Activated CD4-positive, alpha-beta T cell treated with anti-CD3 and anti-CD28 coated beads, Interleukin-2, amount 10 ng/mL, durations not matched to agents 7 days and 5 days (primary cell): ENCODE measurements at regions not wholly inside any gene's neighbourhood (a gene's known extent, or its start where the extent isn't known, plus 50 kb on each side); places are given as distances from the start of the nearest gene placed in this dataset.

ENCODE experiments used
- CTCF ChIA-PET: fragments of 350-600 bp; sonication (Branson Sonifier 250); formaldehyde crosslinking; loops from one replicate; lab custom pipeline; 2021; ENCODE audit warnings: antibody characterized with exemption; lab: Charles Lee
- POLR2A ChIA-PET: fragments of 350-600 bp; sonication (Branson Sonifier 250); formaldehyde crosslinking; loops from one replicate; lab custom pipeline; 2021; ENCODE audit warnings: antibody characterized with exemption; lab: Charles Lee
- DNase-seq: peaks from one replicate; pipeline ENCODE4 v3.0.0-alpha.2; 2020
- H3K27ac Mint-ChIP-seq: one replicate; pipeline ENCODE4 v1.8.0; 2021; ENCODE audit warnings: mild to moderate bottlenecking, moderate library complexity, mixed read lengths
- H3K27me3 Mint-ChIP-seq: one replicate; pipeline ENCODE4 v1.8.0; 2021; ENCODE audit warnings: mixed read lengths
- H3K36me3 Mint-ChIP-seq: one replicate; pipeline ENCODE4 v1.8.0; 2021; ENCODE audit warnings: low read depth, mixed read lengths
- H3K4me1 Mint-ChIP-seq: one replicate; pipeline ENCODE4 v1.8.0; 2021; ENCODE audit warnings: mixed read lengths
- H3K4me3 Mint-ChIP-seq: one replicate; pipeline ENCODE4 v1.8.0; 2021; ENCODE audit warnings: mild to moderate bottlenecking, moderate library complexity, mixed read lengths
- H3K9me3 Mint-ChIP-seq: one replicate; pipeline ENCODE4 v1.8.0; 2021; ENCODE audit warnings: mixed read lengths

DNA sequence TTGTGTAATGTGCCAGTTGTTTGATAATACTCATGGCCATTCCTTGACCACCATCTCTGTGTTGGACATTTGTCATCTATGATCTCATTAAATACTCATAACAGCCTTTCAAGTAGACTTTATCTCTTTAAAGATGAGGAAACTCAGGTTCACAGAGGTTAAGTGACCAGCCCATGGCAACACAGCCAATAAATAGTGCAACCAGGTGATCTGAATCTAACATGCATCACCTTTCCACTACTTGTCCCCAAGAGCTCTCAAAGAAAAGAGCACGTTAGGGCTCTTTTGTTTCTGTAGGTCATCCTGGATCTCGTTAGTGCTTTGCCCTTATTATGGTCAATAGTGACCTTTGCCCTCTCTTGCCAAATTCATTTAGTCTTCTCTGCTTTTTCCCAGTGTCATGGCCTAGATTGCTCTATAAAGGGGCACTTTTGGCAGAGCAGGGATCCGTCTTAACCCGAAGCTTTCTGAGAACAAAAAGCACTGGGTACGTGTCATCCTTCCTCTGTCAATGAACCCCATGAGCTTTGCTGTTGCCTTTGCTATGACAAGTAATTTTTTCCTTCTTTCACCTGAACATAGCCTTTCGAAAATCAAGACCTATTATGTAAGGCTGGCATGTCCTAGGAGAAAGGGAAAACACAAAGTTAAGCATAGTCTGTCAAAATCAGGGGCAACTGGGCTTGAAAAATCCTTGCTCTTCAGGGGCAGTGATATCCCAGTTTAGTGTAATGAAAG, 88.0 kb upstream of the PLXNA2 start:
- Mint-ChIP-seq H3K4me1 (no peaks in the 10 kb centered on the region), H3K9me3 (no peaks in the 10 kb centered on the region), H3K36me3 (no peaks in the 10 kb centered on the region), H3K4me3 (no peak overlapping the region), H3K27ac (no peak overlapping the region), H3K27me3 (peaks cover 27% of the 10 kb centered on the region)
- DNase-seq: no peak
- POLR2A ChIA-PET: no interaction called here
- CTCF ChIA-PET: interaction anchor here (0.6 kb wide), 1 partner anchor 349 kb away, joined by 5 read pairs; no protein-coding TSS in a partner anchor

DNA sequence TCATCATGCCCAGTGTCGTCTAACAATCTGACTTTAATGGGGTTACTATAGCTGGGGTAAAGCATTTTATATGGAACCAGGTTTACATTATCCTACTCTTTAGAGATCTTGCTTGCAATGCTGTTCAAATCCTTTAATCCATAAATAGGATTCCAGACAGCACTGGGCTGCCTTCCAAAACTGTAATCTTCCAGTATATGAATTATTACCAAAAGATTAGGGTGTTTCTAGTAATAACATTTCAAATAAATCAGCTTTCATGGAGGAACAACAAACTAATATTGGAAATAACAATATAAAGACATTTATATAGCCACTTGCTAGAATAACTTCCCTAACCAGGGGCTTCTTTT, 88.6 kb upstream of the PLXNA2 start:
- no peak for DNase-seq
- ChIA-PET CTCF (interaction anchor here (0.6 kb wide), 1 partner anchor 348 kb away, joined by 5 read pairs; no protein-coding TSS in a partner anchor), POLR2A (no interaction called here)
- Mint-ChIP-seq H3K27me3 (peaks cover 27% of the 10 kb centered on the region), H3K27ac (no peak overlapping the region), H3K36me3 (no peaks in the 10 kb centered on the region), H3K4me3 (no peak overlapping the region), H3K9me3 (no peaks in the 10 kb centered on the region), H3K4me1 (no peaks in the 10 kb centered on the region)

DNA sequence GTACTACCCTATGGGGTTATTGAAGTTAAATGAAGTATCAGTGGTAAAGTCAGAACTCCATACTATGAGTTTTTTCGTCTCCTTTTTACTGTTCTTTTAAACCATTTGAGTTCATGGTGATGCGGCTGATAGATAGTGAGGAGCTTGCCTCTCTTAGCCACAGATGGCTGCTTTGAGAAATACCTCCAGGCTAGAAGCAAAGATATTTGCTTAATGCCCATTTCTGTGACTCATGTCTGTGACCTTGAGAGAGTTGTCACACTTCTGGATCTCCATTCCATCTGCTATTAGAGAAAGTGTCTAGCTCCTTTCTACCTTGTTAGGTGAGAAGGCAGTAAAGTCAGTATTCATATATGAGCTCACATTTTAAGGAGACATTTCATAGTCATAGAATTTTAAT, 89.5 kb upstream of the PLXNA2 start:
- Mint-ChIP-seq H3K4me1 (no peaks in the 10 kb centered on the region), H3K36me3 (no peaks in the 10 kb centered on the region), H3K27me3 (peaks cover 25% of the 10 kb centered on the region), H3K4me3 (no peak overlapping the region), H3K9me3 (no peaks in the 10 kb centered on the region), H3K27ac (no peak overlapping the region)
- DNase-seq: no peak
- CTCF ChIA-PET: no interaction called here
- POLR2A ChIA-PET: no interaction called here

DNA sequence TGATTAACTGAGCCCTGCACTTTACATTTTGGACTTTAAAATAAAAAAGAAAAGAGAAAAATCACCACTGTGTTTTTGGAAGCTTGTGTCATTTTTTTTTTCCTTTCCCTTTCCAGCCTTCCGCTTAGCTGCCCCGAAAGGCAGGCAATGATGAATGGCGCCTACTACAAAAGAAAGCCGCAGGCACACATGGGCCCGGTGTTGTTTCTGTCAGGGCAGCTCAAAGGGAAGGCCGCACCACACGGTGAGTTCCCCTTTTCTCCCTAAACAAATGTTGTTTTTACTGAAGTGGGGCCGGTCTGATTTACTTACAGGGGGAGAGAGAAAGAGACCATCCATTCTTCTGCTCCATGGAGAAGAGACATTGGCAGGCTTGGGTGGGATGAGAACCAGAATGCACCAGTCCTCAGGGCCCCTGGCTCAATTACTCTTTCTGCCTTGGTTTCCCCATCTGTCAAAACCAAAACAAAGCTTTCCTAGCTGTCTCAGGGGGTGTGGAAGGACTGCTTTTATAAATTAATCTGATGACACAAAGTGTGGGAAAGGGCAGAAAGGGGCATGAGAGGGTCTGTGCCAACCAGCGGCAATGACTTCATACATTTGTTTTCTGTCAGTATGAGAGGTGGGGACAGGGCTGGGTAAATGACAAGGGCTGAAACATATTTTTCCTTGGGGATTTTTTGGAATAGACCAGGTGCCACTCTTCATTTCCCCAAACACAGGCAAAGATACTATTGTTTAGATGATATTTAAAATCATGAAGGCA, 91.4 kb upstream of the PLXNA2 start:
- ChIA-PET POLR2A (no interaction called here), CTCF (no interaction called here)
- H3K4me1 Mint-ChIP-seq: no peaks in the 10 kb centered on the region
- H3K4me3 Mint-ChIP-seq: no peak overlapping the region
- H3K27ac Mint-ChIP-seq: no peak overlapping the region
- no peaks in the 10 kb centered on the region for H3K9me3 Mint-ChIP-seq
- no peak for DNase-seq
- H3K27me3 Mint-ChIP-seq: peaks cover 27% of the 10 kb centered on the region
- no peaks in the 10 kb centered on the region for H3K36me3 Mint-ChIP-seq

- Mint-ChIP-seq H3K9me3 (no peaks in the 10 kb centered on the region), H3K27ac (no peak overlapping the region), H3K36me3 (no peaks in the 10 kb centered on the region), H3K27me3 (peaks cover 26% of the 10 kb centered on the region), H3K4me1 (no peaks in the 10 kb centered on the region), H3K4me3 (no peak overlapping the region)
- DNase-seq: no peak
- ChIA-PET POLR2A (no interaction called here), CTCF (no interaction called here)
Observed at GRCh38 chr1:208336137-208336518, 91.9 kb upstream of the PLXNA2 start.

- ChIA-PET CTCF (no interaction called here), POLR2A (no interaction called here)
- Mint-ChIP-seq H3K4me1 (no peaks in the 10 kb centered on the region), H3K36me3 (no peaks in the 10 kb centered on the region), H3K27ac (no peak overlapping the region), H3K27me3 (peaks cover 18% of the 10 kb centered on the region), H3K4me3 (no peak overlapping the region), H3K9me3 (no peaks in the 10 kb centered on the region)
- no peak for DNase-seq
Observed at GRCh38 chr1:208339911-208340310, 95.7 kb upstream of the PLXNA2 start.

GRCh38 chr1:208343226-208343625, 99.0 kb upstream of the PLXNA2 start:
- CTCF ChIA-PET: no interaction called here
- Mint-ChIP-seq H3K36me3 (no peaks in the 10 kb centered on the region), H3K4me1 (no peaks in the 10 kb centered on the region), H3K27me3 (peaks cover 9% of the 10 kb centered on the region), H3K9me3 (no peaks in the 10 kb centered on the region), H3K4me3 (no peak overlapping the region), H3K27ac (no peak overlapping the region)
- POLR2A ChIA-PET: no interaction called here
- DNase-seq: no peak

DNA sequence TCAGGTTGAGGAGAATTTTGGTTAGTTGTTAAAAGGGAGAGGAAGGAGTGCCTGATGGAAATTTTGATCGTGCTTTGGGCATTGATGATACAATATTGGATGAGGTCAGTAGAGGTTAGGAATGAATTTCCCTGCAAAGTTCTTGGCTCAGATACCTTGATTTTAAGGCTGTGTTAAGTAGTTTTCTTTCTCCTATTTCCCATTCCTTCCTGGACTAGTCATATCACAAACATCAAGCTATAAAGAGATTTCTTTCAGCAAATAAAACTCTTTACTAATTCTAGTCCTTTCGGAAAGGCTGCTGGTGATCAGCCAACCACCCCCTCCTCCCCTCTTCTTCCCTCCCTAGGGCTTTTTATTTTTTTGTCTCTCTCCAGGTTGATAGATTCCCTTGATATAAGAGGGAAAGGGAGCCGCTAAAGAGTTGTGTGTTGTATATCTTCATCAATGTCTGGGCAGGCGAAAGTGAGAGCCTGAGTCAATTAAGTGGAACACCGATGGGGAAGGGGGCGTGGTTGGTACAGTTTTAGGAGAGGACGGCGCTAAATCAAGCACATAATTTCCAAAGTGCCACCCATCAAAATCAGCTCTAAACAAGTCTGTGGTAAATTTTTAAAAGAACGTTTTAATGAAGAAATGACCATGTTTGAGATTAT, 100.1 kb upstream of the PLXNA2 start:
- Mint-ChIP-seq H3K9me3 (no peaks in the 10 kb centered on the region), H3K27me3 (peaks cover 9% of the 10 kb centered on the region), H3K4me1 (no peaks in the 10 kb centered on the region), H3K36me3 (no peaks in the 10 kb centered on the region), H3K27ac (no peak overlapping the region), H3K4me3 (no peak overlapping the region)
- ChIA-PET POLR2A (no interaction called here), CTCF (no interaction called here)
- DNase-seq: no peak

GRCh38 chr1:208347191-208347590, 103.0 kb upstream of the PLXNA2 start:
- CTCF ChIA-PET: interaction anchor here (1.3 kb wide), 1 partner anchor 12 kb away, joined by 3 read pairs; no protein-coding TSS in a partner anchor

GRCh38 chr1:208349694-208350330, 105.6 kb upstream of the PLXNA2 start:
- no peak overlapping the region for H3K4me3 Mint-ChIP-seq

More at GRCh38 chr1:208347191-208347590, 103.0 kb upstream of the PLXNA2 start:
- Mint-ChIP-seq H3K9me3 (no peaks in the 10 kb centered on the region), H3K4me1 (no peaks in the 10 kb centered on the region), H3K27ac (no peak overlapping the region), H3K36me3 (no peaks in the 10 kb centered on the region), H3K4me3 (no peak overlapping the region), H3K27me3 (peaks cover 2% of the 10 kb centered on the region)
- POLR2A ChIA-PET: no interaction called here
- no peak for DNase-seq

GRCh38 chr1:208350815-208351214, 106.6 kb upstream of the PLXNA2 start:
- no peaks in the 10 kb centered on the region for H3K4me1 Mint-ChIP-seq
- no peak overlapping the region for H3K4me3 Mint-ChIP-seq
- H3K27ac Mint-ChIP-seq: no peak overlapping the region
- ChIA-PET CTCF (no interaction called here), POLR2A (no interaction called here)
- DNase-seq: no peak
- H3K27me3 Mint-ChIP-seq: peaks cover 2% of the 10 kb centered on the region
- H3K9me3 Mint-ChIP-seq: peaks cover 3% of the 10 kb centered on the region
- no peaks in the 10 kb centered on the region for H3K36me3 Mint-ChIP-seq

More at GRCh38 chr1:208349694-208350330, 105.6 kb upstream of the PLXNA2 start:
- Mint-ChIP-seq H3K36me3 (no peaks in the 10 kb centered on the region), H3K9me3 (peaks cover 3% of the 10 kb centered on the region), H3K27ac (no peak overlapping the region), H3K4me1 (no peaks in the 10 kb centered on the region), H3K27me3 (peaks cover 2% of the 10 kb centered on the region)
- POLR2A ChIA-PET: no interaction called here
- no peak for DNase-seq
- CTCF ChIA-PET: no interaction called here

DNA sequence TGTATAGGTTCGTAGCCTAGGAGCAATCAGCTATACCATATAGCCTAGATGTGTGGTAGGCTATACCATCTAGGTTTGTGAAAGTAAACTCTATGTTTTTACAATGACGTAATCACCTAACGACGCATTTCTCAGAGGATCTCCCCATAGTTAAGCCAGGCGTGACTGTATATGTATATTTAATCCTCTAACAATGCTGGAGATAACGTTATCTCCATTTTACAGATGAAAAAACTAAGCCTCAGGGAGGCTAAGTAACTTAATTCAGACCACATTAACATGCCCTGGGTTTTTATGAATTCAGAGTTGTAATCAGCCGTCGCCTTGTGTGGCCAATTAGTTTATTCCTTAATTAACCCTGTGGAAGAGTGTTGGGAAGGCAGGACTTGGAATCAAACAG, 107.7 kb upstream of the PLXNA2 start:
- H3K4me3 Mint-ChIP-seq: no peak overlapping the region
- ChIA-PET CTCF (no interaction called here), POLR2A (no interaction called here)
- DNase-seq: no peak
- H3K27me3 Mint-ChIP-seq: no peaks in the 10 kb centered on the region
- no peaks in the 10 kb centered on the region for H3K36me3 Mint-ChIP-seq
- H3K4me1 Mint-ChIP-seq: no peaks in the 10 kb centered on the region
- peaks cover 3% of the 10 kb centered on the region for H3K9me3 Mint-ChIP-seq
- H3K27ac Mint-ChIP-seq: no peak overlapping the region
